NAMALWA (cell line): ENCODE measurements at regions not wholly inside any gene's neighbourhood (a gene's known extent, or its start where the extent isn't known, plus 50 kb on each side); places are given as distances from the start of the nearest gene placed in this dataset.

Source experiments
- DNase-seq: peaks from one replicate; pipeline ENCODE4 v3.0.0-alpha.2; 2015; ENCODE audit warnings: low spot score

- DNase-seq = no peak
These were observed 277.6 kb upstream of the NWD2 start for GRCh38 chr4:36966756-36967460.

- no peak for DNase-seq
These were observed 265.0 kb upstream of the NWD2 start for GRCh38 chr4:36979533-36979932.

GRCh38 chr4:36990128-36990872 is 254.2 kb upstream of the NWD2 start:
- no peak for DNase-seq

DNA sequence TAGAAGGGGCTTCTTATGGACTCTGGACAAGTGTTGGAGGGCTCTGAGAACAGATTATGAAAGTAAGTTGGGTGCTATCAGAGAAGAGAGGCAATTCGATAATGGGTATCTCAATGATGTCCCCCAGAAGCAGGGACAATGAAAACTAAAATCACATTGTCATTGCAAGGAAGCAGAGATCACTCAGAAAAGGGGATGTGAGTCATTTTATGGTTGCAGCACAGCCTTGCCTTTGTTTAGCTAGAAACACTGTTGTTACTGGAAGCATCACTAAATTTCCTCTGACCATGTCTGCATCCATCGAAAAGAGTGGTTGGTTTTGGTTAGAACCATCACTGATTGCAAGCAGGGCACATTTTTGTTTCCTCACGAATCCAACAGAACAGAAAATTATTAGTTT is 246.8 kb upstream of the NWD2 start:
- DNase-seq = no peak

DNA sequence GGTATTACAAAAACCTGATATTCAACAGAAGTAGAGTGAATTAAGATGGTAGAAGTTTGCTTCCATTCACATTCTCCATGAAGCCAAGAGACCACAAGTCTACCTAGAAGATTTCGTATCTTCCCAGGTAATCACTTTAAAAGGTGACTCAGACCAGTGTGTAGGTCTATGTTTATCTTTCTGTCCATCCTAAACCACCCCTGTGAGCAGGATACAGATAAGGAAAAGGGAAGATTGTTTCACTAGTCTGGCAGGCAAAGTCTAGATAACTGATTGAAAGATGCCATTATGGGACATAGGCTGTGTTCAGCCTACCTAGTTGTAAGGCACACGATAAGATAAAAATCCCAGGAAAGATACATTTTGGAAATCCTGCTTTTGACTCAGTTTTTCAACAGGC is 244.3 kb upstream of the NWD2 start:
- no peak for DNase-seq

DNA sequence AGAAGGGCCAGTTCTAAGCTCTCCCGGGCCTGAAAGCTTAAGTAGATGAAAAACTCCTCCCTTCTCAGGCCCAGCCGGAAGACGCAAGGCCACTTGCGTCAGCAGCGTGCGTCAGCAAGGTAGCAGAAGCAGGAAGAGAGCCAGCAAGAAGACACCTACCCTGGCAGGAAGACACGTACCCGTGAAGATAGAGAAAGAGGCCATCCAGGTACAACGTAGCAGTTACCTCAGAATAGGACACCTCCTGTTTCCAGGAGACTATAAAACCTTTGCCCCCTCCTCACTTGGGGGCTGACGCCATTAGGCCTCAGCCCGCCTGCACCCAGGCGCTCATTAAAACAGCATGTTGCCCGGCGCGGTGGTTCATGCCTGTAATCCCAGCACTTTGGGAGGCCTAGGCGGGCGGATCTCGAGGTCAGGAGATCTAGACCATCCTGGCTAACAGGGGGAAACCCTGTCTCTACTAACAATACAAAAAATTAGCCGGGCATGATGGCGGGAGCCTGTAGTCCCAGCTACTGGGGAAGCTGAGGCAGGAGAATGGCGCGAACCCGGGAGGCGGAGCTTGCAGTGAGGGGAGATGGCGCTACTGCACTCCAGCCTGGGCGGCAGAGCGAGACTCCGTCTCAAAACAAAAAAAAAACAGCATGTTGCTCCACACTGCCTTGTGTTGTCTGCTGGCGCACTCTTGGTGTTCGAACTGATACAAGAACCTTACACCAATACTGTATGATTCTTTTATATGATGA is 242.7 kb upstream of the NWD2 start:
- DNase-seq = no peak

DNA sequence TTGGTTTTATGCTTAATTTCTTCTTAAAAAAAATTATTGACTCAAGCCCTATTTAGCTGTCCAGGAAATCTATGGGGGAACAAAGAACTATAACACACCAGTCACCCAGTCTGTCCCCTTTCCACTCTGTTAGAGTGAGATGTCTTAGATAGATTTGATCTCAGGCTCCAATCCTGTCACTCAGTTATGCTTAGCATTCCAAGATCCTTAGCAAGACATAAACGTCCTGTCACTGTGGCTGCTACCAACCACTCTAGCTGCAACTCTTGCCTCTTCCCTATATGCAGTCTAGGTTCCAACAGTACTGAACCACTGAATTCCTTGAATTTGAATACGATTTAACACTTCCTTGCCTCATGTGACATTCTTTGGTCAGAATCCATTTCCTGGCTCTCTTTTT is 241.9 kb upstream of the NWD2 start:
- no peak for DNase-seq

GRCh38 chr4:37008199-37008598 is 236.3 kb upstream of the NWD2 start:
- DNase-seq = no peak

GRCh38 chr4:37014584-37014983 is 230.0 kb upstream of the NWD2 start:
- no peak for DNase-seq

- no peak for DNase-seq
These were observed 229.2 kb upstream of the NWD2 start for GRCh38 chr4:37015391-37015790.

GRCh38 chr4:37023504-37023903 is 221.0 kb upstream of the NWD2 start:
- DNase-seq = no peak

DNA sequence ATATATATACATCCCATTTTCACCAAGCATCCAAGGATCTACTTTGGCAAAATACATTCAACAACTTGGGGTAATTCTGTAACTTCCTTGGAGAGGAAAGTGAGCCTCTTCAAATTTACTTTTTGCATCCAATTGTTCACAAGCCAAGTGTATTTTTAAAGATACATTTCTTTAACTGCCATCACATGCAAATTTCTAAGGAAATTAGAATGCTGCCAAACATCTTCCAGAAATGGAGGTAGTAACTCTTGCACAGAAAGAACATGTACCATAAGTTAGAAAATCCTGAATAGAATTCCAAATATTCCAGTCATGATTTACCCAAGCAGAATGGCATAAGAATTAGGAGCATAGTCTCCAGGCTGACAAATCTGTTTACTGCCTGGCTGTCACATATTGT is 220.5 kb upstream of the NWD2 start:
- DNase-seq = no peak

DNA sequence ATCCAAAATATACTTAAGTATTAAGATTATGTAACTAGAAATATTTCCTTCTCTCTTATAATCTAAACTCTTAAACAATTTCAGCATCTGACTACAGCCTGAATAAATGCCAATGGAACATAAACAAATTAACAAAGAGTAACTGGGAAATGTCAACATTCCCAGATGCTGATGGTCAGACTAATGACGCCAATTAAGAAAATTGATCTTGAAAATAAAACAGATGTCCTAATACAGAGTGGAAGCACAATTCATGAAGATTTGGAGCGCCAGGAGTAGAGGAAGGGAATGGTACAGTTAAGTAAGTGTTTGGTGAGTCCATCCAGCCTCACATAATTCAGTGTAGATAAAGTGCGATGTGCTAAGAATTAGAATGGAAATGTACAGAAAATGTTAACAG is 203.7 kb upstream of the NWD2 start:
- no peak for DNase-seq

- no peak for DNase-seq
These were observed 201.2 kb upstream of the NWD2 start for GRCh38 chr4:37043342-37043741.

DNA sequence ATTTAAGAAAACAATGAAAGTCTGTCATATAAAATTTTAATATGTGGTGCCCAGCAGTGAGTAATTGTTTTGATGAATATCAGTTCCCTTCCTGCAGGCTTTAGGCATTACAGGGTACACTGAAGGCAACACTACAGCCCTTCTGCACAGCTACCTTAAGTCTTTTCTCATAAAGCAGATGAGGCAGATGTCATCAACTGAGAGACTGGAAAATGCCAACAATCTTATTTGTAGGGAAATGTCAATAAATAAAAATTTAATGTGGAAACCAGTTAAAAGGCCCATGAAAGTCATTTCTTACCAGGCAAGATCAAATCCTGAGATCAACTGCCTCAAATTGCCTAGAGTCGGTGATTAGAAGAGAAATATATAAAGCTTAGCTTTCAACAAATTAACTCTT is 193.4 kb upstream of the NWD2 start:
- no peak for DNase-seq

DNA sequence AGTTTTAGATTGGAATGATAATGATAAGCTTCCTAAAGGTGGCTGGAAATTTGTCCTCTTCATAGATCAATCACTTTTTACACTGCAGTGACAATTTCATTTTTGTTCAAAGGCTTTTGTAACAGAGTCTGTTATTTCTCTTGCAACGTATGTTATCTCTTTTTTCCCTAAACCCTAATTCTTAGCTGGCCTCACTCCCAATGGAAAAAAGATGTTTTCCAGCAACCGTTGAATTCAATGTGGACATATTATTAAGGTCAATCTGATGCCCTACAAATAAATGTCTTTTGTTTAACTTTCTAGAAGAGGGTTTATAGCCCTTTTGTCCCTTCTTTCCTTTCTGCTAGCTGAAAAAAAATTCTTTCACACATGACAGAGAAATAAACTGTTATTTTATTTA is 192.7 kb upstream of the NWD2 start:
- no peak for DNase-seq

DNA sequence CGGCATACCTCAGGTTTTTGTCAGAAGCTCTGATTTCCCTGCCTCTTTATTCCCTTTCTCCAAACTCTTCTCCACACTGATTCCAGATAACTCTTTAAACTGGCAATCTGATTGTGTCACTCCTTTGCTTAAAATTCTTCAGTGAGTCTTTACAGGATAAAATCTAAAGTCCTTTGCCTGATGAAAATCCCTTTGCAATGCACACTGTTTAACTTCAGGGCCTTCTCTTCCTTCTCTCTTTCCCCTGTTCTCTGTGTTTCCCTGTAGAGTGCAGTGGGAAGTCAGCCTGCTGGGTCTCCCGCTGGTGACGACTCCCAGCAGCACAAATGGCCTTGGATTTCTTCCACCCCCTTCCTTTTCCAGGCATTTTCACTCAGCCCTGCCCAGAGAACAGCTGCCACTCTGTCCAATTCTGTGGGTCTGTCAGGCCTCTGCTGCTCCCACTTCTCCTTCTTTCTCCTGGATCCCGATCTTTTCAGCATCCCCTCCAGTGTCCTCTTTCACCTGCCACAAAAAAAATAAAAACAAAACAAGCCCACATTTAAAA is 189.9 kb upstream of the NWD2 start:
- no peak for DNase-seq

- DNase-seq = no peak
These were observed 185.7 kb upstream of the NWD2 start for GRCh38 chr4:37058826-37059225.

GRCh38 chr4:37066159-37066558 is 178.4 kb upstream of the NWD2 start:
- DNase-seq = no peak

GRCh38 chr4:37068580-37068979 is 176.0 kb upstream of the NWD2 start:
- DNase-seq = peak; percentile 24

- DNase-seq = no peak
These were observed 174.5 kb upstream of the NWD2 start for GRCh38 chr4:37070041-37070440.

DNA sequence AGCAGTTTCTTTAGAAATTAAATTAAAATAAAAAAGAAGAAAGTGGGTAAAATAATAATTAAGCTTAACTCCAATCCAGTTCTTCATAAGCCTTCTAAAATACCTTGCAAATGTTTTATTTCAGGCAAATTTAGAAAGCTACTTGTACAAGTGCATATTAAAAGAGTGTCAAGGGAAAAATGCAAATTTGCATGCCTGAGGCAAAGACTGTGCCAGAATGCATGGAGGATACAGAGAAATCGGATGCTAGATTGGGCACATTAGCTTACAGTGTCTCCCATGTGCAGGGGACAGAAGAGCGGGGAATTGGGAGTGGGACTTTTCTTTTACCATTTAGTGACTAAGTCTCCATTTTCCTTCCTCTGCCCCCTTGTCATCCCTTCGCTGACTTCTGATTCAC is 173.0 kb upstream of the NWD2 start:
- DNase-seq = no peak
